ENCODE measurements at regions not wholly inside any gene's neighbourhood (a gene's known extent, or its start where the extent isn't known, plus 50 kb on each side); places are given as distances from the start of the nearest gene placed in this dataset.

GRCh38 chr12:107485731-107486130 is 199.9 kb upstream of the PWP1 start:
- TF ChIP-seq, protein P1, sequence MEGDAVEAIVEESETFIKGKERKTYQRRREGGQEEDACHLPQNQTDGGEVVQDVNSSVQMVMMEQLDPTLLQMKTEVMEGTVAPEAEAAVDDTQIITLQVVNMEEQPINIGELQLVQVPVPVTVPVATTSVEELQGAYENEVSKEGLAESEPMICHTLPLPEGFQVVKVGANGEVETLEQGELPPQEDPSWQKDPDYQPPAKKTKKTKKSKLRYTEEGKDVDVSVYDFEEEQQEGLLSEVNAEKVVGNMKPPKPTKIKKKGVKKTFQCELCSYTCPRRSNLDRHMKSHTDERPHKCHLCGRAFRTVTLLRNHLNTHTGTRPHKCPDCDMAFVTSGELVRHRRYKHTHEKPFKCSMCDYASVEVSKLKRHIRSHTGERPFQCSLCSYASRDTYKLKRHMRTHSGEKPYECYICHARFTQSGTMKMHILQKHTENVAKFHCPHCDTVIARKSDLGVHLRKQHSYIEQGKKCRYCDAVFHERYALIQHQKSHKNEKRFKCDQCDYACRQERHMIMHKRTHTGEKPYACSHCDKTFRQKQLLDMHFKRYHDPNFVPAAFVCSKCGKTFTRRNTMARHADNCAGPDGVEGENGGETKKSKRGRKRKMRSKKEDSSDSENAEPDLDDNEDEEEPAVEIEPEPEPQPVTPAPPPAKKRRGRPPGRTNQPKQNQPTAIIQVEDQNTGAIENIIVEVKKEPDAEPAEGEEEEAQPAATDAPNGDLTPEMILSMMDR (IDR thresholded peaks at IDR 0.05): no peak

- TF ChIP-seq, protein P1 (IDR thresholded peaks at IDR 0.05): no peak
Observed at GRCh38 chr12:107486140-107486892, 199.3 kb upstream of the PWP1 start.

DNA sequence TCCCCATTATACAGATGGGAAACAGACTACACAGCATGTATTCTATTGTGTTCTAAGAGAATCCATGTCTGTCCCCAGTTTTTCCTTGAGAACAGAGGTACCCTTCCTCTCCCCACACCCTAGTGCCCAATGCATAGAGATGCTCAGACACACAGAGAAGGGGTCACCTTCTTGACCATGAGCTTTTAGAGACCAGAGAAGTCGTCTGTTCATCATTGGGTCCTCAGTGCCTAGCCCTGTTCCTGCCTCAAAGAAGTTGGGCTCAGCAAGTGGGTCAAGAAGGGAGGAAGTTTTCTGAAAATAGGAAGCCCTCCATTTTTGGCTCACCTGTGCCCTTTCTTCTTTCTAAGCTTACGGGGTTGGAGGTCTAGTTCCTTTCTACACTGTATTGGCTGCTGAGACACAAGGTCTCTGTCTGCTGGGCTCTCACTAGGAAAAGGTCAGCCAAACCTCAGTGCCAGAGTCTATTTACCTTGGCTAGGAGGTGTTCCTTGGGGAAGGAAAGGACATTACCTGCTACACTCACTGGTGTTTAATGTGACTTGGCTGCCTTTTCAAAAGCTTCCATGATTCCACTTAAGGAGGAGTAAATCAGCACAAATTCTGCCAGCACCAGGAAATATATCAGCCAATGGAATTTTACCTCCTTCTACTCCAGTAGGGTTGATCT is 198.5 kb upstream of the PWP1 start:
- TF ChIP-seq, protein P1 (IDR thresholded peaks at IDR 0.05): no peak

- TF ChIP-seq, protein P1 (IDR thresholded peaks at IDR 0.05): no peak
Observed at GRCh38 chr12:107488666-107489065, 196.9 kb upstream of the PWP1 start.

DNA sequence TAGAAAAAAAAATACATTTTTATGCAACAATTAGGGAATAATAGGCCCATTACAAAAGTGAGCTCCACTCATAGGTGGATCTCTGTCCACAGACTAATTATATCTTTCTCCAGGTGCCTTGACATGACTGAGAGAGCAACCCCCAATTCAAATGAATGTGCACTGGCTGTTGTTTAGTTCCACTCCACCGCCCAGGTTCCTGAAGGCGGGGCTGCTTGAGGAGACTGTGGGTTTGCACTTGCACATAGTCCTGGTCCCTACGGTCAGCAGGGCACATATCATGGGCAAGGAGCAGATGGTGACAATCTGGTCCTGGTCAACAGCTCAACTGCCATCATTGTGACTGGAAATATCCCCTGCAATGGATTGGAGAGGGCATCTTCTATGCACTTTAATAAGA is 195.6 kb upstream of the PWP1 start:
- TF ChIP-seq, protein P1 (IDR thresholded peaks at IDR 0.05): no peak

DNA sequence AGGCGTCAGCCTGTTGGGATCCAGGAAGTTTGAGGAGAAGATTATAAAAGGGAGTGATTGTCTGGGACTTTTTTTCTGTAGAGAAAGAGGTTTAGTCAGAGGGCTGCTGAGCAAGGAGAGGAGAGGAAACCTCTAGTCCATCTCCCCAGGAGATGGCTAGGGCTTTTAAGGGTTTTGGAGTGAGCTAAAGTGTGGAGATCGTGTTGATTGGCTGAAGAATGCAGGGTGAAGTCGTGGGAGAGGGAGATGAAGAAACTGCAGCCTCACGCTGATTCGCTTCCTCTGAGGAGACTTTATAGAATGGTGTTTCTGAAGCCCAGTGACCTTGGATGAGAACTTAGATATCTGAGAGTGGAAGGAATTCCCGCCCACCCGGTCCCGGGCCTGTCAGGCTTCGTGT is 193.7 kb upstream of the PWP1 start:
- TF ChIP-seq, protein P1 (IDR thresholded peaks at IDR 0.05): no peak

GRCh38 chr12:107492393-107493134 is 193.0 kb upstream of the PWP1 start:
- TF ChIP-seq, protein P1 (IDR thresholded peaks at IDR 0.05): no peak

Measured in LNCAP (cell line).